IMR-90 (cell line): ENCODE measurements at regions not wholly inside any gene's neighbourhood (a gene's known extent, or its start where the extent isn't known, plus 50 kb on each side); places are given as distances from the start of the nearest gene placed in this dataset.

Source experiments
- ATAC-seq: fragments of 200-7000 bp; cut with Tn5 transposase; 2 replicates; pipeline ENCODE4 v1.9.1; 2020; ENCODE audit warnings: low read depth, mild to moderate bottlenecking, moderate library complexity
- BruUV-seq: library from RNA; stranded (reverse); fragments of 400-500 nt; replicated peaks from 2 replicates; lab custom pipeline; 2021; lab: Mats Ljungman, UMichigan
- CTCF ChIA-PET: fragments of 300-600 bp; formaldehyde crosslinking; extraction: SDS; loops from one replicate; lab custom pipeline; 2021; ENCODE audit warnings: antibody characterized with exemption; lab: Yijun Ruan, JAX
- POLR2A ChIA-PET: fragments of 300-600 bp; sonication (Branson Sonifier 250); formaldehyde crosslinking; loops from one replicate; lab custom pipeline; 2022; ENCODE audit warnings: antibody characterized with exemption; ENCODE audit not compliant: unreplicated experiment; lab: Charles Lee
- DNase-seq: peaks from one replicate; pipeline ENCODE4 v3.0.0; 2013
- H2AFZ ChIP-seq: replicated peaks from 2 replicates; pipeline ENCODE3; 2013; ENCODE audit warnings: low read length, mild to moderate bottlenecking; ENCODE audit not compliant: poor library complexity
- H2AK5ac ChIP-seq: 2 replicates; pipeline ENCODE4 v1.6.1; 2013; ENCODE audit warnings: low read depth, low read length, inconsistent platforms
- H2AK9ac ChIP-seq: replicated peaks from 2 replicates; pipeline ENCODE3; 2013; ENCODE audit warnings: mild to moderate bottlenecking, low read depth, low read length, moderate library complexity; ENCODE audit not compliant: poor library complexity
- H2BK120ac ChIP-seq: 2 replicates; pipeline ENCODE4 v1.6.1; 2013; ENCODE audit warnings: low read depth, low read length, inconsistent platforms
- H2BK15ac ChIP-seq: 3 replicates; pipeline ENCODE4 v1.6.1; 2013; ENCODE audit warnings: low read depth, low read length, inconsistent platforms
- H2BK20ac ChIP-seq: 2 replicates; pipeline ENCODE4 v1.6.1; 2013; ENCODE audit warnings: low read depth, mild to moderate bottlenecking, inconsistent platforms, low read length, moderate library complexity
- H2BK5ac ChIP-seq: 2 replicates; pipeline ENCODE4 v1.6.1; 2013; ENCODE audit warnings: mild to moderate bottlenecking, low read depth, low read length, inconsistent platforms; ENCODE audit not compliant: poor library complexity, severe bottlenecking
- H3K14ac ChIP-seq: replicated peaks from 2 replicates; pipeline ENCODE4 v1.6.1; 2013; ENCODE audit warnings: low read depth, low read length, inconsistent platforms
- H3K18ac ChIP-seq: 2 replicates; pipeline ENCODE4 v1.6.1; 2013; ENCODE audit warnings: low read depth, low read length, control low read depth
- H3K23ac ChIP-seq: 2 replicates; pipeline ENCODE4 v1.6.1; 2013; ENCODE audit warnings: low read depth, low read length, inconsistent platforms
- H3K27ac ChIP-seq: 2 replicates; pipeline ENCODE4 v1.5.1; 2013; ENCODE audit warnings: mild to moderate bottlenecking, control low read depth, low read length; ENCODE audit not compliant: insufficient read depth
- H3K27me3 ChIP-seq: 2 replicates; pipeline ENCODE4 v1.6.1; 2013; ENCODE audit warnings: low read length; ENCODE audit not compliant: control insufficient read depth, insufficient read depth
- H3K36me3 ChIP-seq: 2 replicates; pipeline ENCODE4 v1.6.1; 2013; ENCODE audit warnings: low read length, mixed read lengths; ENCODE audit not compliant: control insufficient read depth, insufficient read depth
- H3K4ac ChIP-seq: 2 replicates; pipeline ENCODE4 v1.6.1; 2013; ENCODE audit warnings: low read depth, low read length, inconsistent platforms
- H3K4me1 ChIP-seq: 2 replicates; pipeline ENCODE4 v1.6.1; 2013; ENCODE audit warnings: low read length, mixed read lengths; ENCODE audit not compliant: control insufficient read depth, insufficient read depth
- H3K4me2 ChIP-seq: 2 replicates; pipeline ENCODE4 v1.6.1; 2013; ENCODE audit warnings: low read depth, mild to moderate bottlenecking, control low read depth, low read length, moderate library complexity
- H3K4me3 ChIP-seq: 2 replicates; pipeline ENCODE4 v1.5.1; 2013; ENCODE audit warnings: low read depth, mild to moderate bottlenecking, control low read depth, low read length, moderate library complexity; ENCODE audit not compliant: insufficient read depth
- H3K56ac ChIP-seq: 2 replicates; pipeline ENCODE4 v1.6.1; 2013; ENCODE audit warnings: low read length, inconsistent platforms; ENCODE audit not compliant: insufficient read depth; ENCODE audit errors: extremely low read depth
- H3K79me1 ChIP-seq, 2 experiments: 2 replicates each; pipeline ENCODE4 v1.6.1; 2013; ENCODE audit warnings: low read length in 2 of 2, inconsistent platforms in 1 of 2, low read depth in 1 of 2
- H3K9ac ChIP-seq: 2 replicates; pipeline ENCODE4 v1.6.1; 2013; ENCODE audit warnings: low read depth, low read length, control low read depth
- H3K9me1 ChIP-seq: 2 replicates; pipeline ENCODE4 v1.6.1; 2013; ENCODE audit warnings: low read length, inconsistent platforms; ENCODE audit not compliant: insufficient read depth
- H3K9me3 ChIP-seq: 2 replicates; pipeline ENCODE4 v1.6.1; 2013; ENCODE audit warnings: low read length; ENCODE audit not compliant: control insufficient read depth, insufficient read depth
- H4K20me1 ChIP-seq: 2 replicates; pipeline ENCODE4 v1.6.1; 2013; ENCODE audit warnings: low read length, inconsistent platforms; ENCODE audit not compliant: insufficient read depth
- H4K5ac ChIP-seq: 2 replicates; pipeline ENCODE4 v1.6.1; 2013; ENCODE audit warnings: mild to moderate bottlenecking, low read depth, low read length, control low read depth
- H4K8ac ChIP-seq, 2 experiments: 2 replicates each; pipeline ENCODE4 v1.6.1; 2013; ENCODE audit warnings: low read depth in 2 of 2, low read length in 2 of 2, control low read depth in 1 of 2, inconsistent platforms in 1 of 2
- H4K91ac ChIP-seq: 2 replicates; pipeline ENCODE4 v1.6.1; 2013; ENCODE audit warnings: low read depth, low read length, inconsistent platforms; ENCODE audit not compliant: insufficient read depth
- BHLHE40 ChIP-seq: fragments of 150-350 bp; IDR thresholded peaks from 2 replicates; pipeline ENCODE4 v1.6.1; 2016; ENCODE audit warnings: mild to moderate bottlenecking, low read depth, low read length
- CEBPB ChIP-seq: IDR thresholded peaks from 2 replicates; pipeline ENCODE4 v1.6.1; 2012; ENCODE audit warnings: low read depth, low read length, improper control_type of control experiment
- CHD1 ChIP-seq: IDR thresholded peaks from 2 replicates; pipeline ENCODE4 v1.6.1; 2012; ENCODE audit warnings: low read depth, low read length, improper control_type of control experiment
- ELK1 ChIP-seq: fragments of 150-350 bp; IDR thresholded peaks from 2 replicates; pipeline ENCODE4 v1.6.1; 2016; ENCODE audit warnings: low read depth, mild to moderate bottlenecking, low read length, moderate library complexity, borderline replicate concordance
- FOS ChIP-seq: fragments of 150-350 bp; IDR thresholded peaks from 2 replicates; pipeline ENCODE4 v1.6.1; 2016; ENCODE audit warnings: low read depth, low read length
- MAFK ChIP-seq: IDR thresholded peaks from 2 replicates; pipeline ENCODE4 v1.6.1; 2012; ENCODE audit warnings: low read depth, low read length, improper control_type of control experiment
- MAZ ChIP-seq: IDR thresholded peaks from 2 replicates; pipeline ENCODE4 v1.6.1; 2012; ENCODE audit warnings: low read depth, mild to moderate bottlenecking, low read length, improper control_type of control experiment, moderate library complexity, borderline replicate concordance
- NFE2L2 ChIP-seq: fragments of 150-350 bp; IDR thresholded peaks from 2 replicates; pipeline ENCODE4 v1.6.1; 2016; ENCODE audit warnings: low read depth, mild to moderate bottlenecking, low read length
- RAD21 ChIP-seq: IDR thresholded peaks from 2 replicates; pipeline ENCODE4 v1.6.1; 2012; ENCODE audit warnings: low read length, improper control_type of control experiment
- RCOR1 ChIP-seq: IDR thresholded peaks from 2 replicates; pipeline ENCODE4 v1.6.1; 2012; ENCODE audit warnings: mild to moderate bottlenecking, low read length, improper control_type of control experiment; ENCODE audit not compliant: insufficient replicate concordance
- RFX5 ChIP-seq: IDR thresholded peaks from 2 replicates; pipeline ENCODE4 v1.8.0; 2012; ENCODE audit warnings: low read depth, mild to moderate bottlenecking, low read length, moderate library complexity
- USF2 ChIP-seq: fragments of 150-350 bp; IDR thresholded peaks from 2 replicates; pipeline ENCODE4 v1.6.1; 2017; ENCODE audit warnings: mild to moderate bottlenecking, antibody characterized with exemption, low read length, low read depth
- WGBS, 2 experiments: methylation state at CpG; one replicate each; pipeline versions ENCODE4 v1.1.5 to v1.1.7; 2013; ENCODE audit warnings: missing lambda C conversion rate in 2 of 2; ENCODE audit not compliant: insufficient read length in 1 of 2; ENCODE audit errors: extremely low coverage in 2 of 2; 5-methylcytosine and 5-hydroxymethylcytosine counted together
- dilution Hi-C: fragments of 300-500 bp; cut with HindIII; formaldehyde crosslinking; loops from one replicate; pipeline ENCODE4 v1.14.3; 2018; ENCODE audit warnings: low sequenced_read_pairs; ENCODE audit not compliant: unreplicated experiment
- in situ Hi-C: fragments of 300-500 bp; cut with MboI; formaldehyde crosslinking; loops from 3 replicates; pipeline ENCODE4 v1.14.3; 2019; ENCODE audit warnings: low sequenced_read_pairs, inconsistent platforms, mixed read lengths
- intact Hi-C: fragments of 100-400 bp; cut with micrococcal nuclease; formaldehyde crosslinking; loops from 2 replicates; pipeline ENCODE4 v1.10.0; 2022

- H2BK20ac ChIP-seq = peak overlapping the region; percentile 97; the same call in 1 of the 2 replicates
- H2BK5ac ChIP-seq = peak overlapping the region; percentile 100
- no peak overlapping the region for H2AK9ac ChIP-seq
- H3K9ac ChIP-seq = no peak overlapping the region
- H3K79me1 ChIP-seq = no peaks in the 10 kb centered on the region
- H4K8ac ChIP-seq = no peak overlapping the region
- POLR2A ChIA-PET = no interaction called here
- H3K4ac ChIP-seq = peak overlapping the region; percentile 36; the same call in 1 of the 2 replicates
- dilution Hi-C loops = no loop called here
- H3K27me3 ChIP-seq = no peaks in the 10 kb centered on the region
- in situ Hi-C loops = no loop called here
- no peak overlapping the region for H3K4me3 ChIP-seq
- no peaks in the 10 kb centered on the region for H3K9me3 ChIP-seq
- no peak overlapping the region for H4K91ac ChIP-seq
- ATAC-seq (no peak), DNase-seq (no peak)
- no peaks in the 10 kb centered on the region for H4K20me1 ChIP-seq
- H3K14ac ChIP-seq = no peak overlapping the region
- H2BK15ac ChIP-seq = no peak overlapping the region; the same call in 2 of the 3 replicates
- H3K4me1 ChIP-seq = peaks cover 6% of the 10 kb centered on the region; the same call in 1 of the 2 replicates
- H4K5ac ChIP-seq = no peak overlapping the region
- H3K23ac ChIP-seq = no peak overlapping the region
- no peak overlapping the region for H3K4me2 ChIP-seq
- intact Hi-C loops = loop anchor here (2.0 to 10.0 kb wide), 3 partner anchors 245 to 965 kb away; partner anchors contain the start of gene DSEL
- no TSS peak for BruUV-seq
- H3K27ac ChIP-seq = no peak overlapping the region
- H2AFZ ChIP-seq = no peak overlapping the region
- CTCF ChIA-PET = no interaction called here
- H3K36me3 ChIP-seq = no peaks in the 10 kb centered on the region
- H3K18ac ChIP-seq = no peak overlapping the region
- H2BK120ac ChIP-seq = no peak overlapping the region
- no peak for TF ChIP-seq USF2
- no peak for TF ChIP-seq CHD1
- TF ChIP-seq RCOR1 = no peak
- no peak for TF ChIP-seq NFE2L2
- TF ChIP-seq MAFK = no peak
- no peak for TF ChIP-seq RFX5
- TF ChIP-seq RAD21 = no peak
- TF ChIP-seq MAZ = no peak
- no peak for TF ChIP-seq BHLHE40
- TF ChIP-seq CEBPB = no peak
- TF ChIP-seq ELK1 = no peak
- TF ChIP-seq FOS = no peak
- no peaks in the 10 kb centered on the region; the same call in 1 of the 2 replicates for H3K9me1 ChIP-seq
- no peak overlapping the region for H2AK5ac ChIP-seq
- H3K56ac ChIP-seq = no peak overlapping the region
- no CpG with 5 or more reads among the region's 2 CpGs for WGBS, 2 experiments
Observed at GRCh38 chr18:68179811-68180210, 535.1 kb downstream of the TMX3 start.
